ENCODE measurements at regions not wholly inside any gene's neighbourhood (a gene's known extent, or its start where the extent isn't known, plus 50 kb on each side); places are given as distances from the start of the nearest gene placed in this dataset.

GRCh38 chr7:79897166-79897565, 237.5 kb upstream of the GNAI1 start:
- Histone ChIP-seq H3K36me3 (ENCODE audit: control insufficient read depth in 3 of 3, insufficient read depth in 2 of 3, low read depth in 1 of 3, low read length in 3 of 3) (no peaks in the 10 kb centered on the region), H3K27me3 (ENCODE audit: control insufficient read depth in 3 of 3, insufficient read depth in 3 of 3, low read length in 3 of 3) (no peaks in the 10 kb centered on the region), H3K4me1 (ENCODE audit: control insufficient read depth in 3 of 3, insufficient read depth in 2 of 3, low read depth in 1 of 3, low read length in 2 of 3) (no peaks in the 10 kb centered on the region), H3K9me3 (ENCODE audit: control insufficient read depth in 2 of 2, insufficient read depth in 1 of 2, low read depth in 1 of 2, low read length in 1 of 2) (no peaks in the 10 kb centered on the region), H3K27ac (ENCODE audit: low read depth in 1 of 3, low read length in 2 of 3) (no peak overlapping the region), H3K4me3 (ENCODE audit: low read depth in 1 of 3, low read length in 3 of 3) (no peak overlapping the region)
- DNase-seq: no peak
- no peak for FAIRE-seq

GRCh38 chr7:79893991-79894390, 240.6 kb upstream of the GNAI1 start:
- no peak overlapping the region for H3K27ac ChIP-seq (ENCODE audit: low read depth in 1 of 3, low read length in 2 of 3)

GRCh38 chr7:79882922-79883321, 251.7 kb upstream of the GNAI1 start:
- FAIRE-seq: no peak
- no peak overlapping the region for H3K27ac ChIP-seq (ENCODE audit: low read depth in 1 of 3, low read length in 2 of 3)
- H3K27me3 ChIP-seq (ENCODE audit: control insufficient read depth in 3 of 3, insufficient read depth in 3 of 3, low read length in 3 of 3): no peaks in the 10 kb centered on the region
- WGBS, 3 donors: 39 to 74% (median 68%) methylated on average over 2 of the region's 2 CpGs
- no peak overlapping the region for H3K4me3 ChIP-seq (ENCODE audit: low read depth in 1 of 3, low read length in 3 of 3)
- H3K4me1 ChIP-seq (ENCODE audit: control insufficient read depth in 3 of 3, insufficient read depth in 2 of 3, low read depth in 1 of 3, low read length in 2 of 3): no peaks in the 10 kb centered on the region
- H3K36me3 ChIP-seq (ENCODE audit: control insufficient read depth in 3 of 3, insufficient read depth in 2 of 3, low read depth in 1 of 3, low read length in 3 of 3): no peaks in the 10 kb centered on the region
- no peaks in the 10 kb centered on the region for H3K9me3 ChIP-seq (ENCODE audit: control insufficient read depth in 2 of 2, insufficient read depth in 1 of 2, low read depth in 1 of 2, low read length in 1 of 2)
- DNase-seq: no peak

More at GRCh38 chr7:79893991-79894390, 240.6 kb upstream of the GNAI1 start:
- 75 to 100% (median 84%) methylated on average over 1 of the region's 1 CpG for WGBS, 3 donors
- Histone ChIP-seq H3K9me3 (ENCODE audit: control insufficient read depth in 2 of 2, insufficient read depth in 1 of 2, low read depth in 1 of 2, low read length in 1 of 2) (no peaks in the 10 kb centered on the region), H3K27me3 (ENCODE audit: control insufficient read depth in 3 of 3, insufficient read depth in 3 of 3, low read length in 3 of 3) (no peaks in the 10 kb centered on the region), H3K4me1 (ENCODE audit: control insufficient read depth in 3 of 3, insufficient read depth in 2 of 3, low read depth in 1 of 3, low read length in 2 of 3) (no peaks in the 10 kb centered on the region), H3K36me3 (ENCODE audit: control insufficient read depth in 3 of 3, insufficient read depth in 2 of 3, low read depth in 1 of 3, low read length in 3 of 3) (no peaks in the 10 kb centered on the region), H3K4me3 (ENCODE audit: low read depth in 1 of 3, low read length in 3 of 3) (no peak overlapping the region)
- FAIRE-seq (no peak), DNase-seq (no peak)

- no peak for DNase-seq
- H3K9me3 ChIP-seq (ENCODE audit: control insufficient read depth in 2 of 2, insufficient read depth in 1 of 2, low read depth in 1 of 2, low read length in 1 of 2): no peaks in the 10 kb centered on the region
- no peaks in the 10 kb centered on the region for H3K36me3 ChIP-seq (ENCODE audit: control insufficient read depth in 3 of 3, insufficient read depth in 2 of 3, low read depth in 1 of 3, low read length in 3 of 3)
- FAIRE-seq: no peak
- no peaks in the 10 kb centered on the region for H3K4me1 ChIP-seq (ENCODE audit: control insufficient read depth in 3 of 3, insufficient read depth in 2 of 3, low read depth in 1 of 3, low read length in 2 of 3)
- no peak overlapping the region for H3K27ac ChIP-seq (ENCODE audit: low read depth in 1 of 3, low read length in 2 of 3)
- no peak overlapping the region for H3K4me3 ChIP-seq (ENCODE audit: low read depth in 1 of 3, low read length in 3 of 3)
- 33 to 60% (median 40%) methylated on average over 2 of the region's 2 CpGs for WGBS, 3 donors
- H3K27me3 ChIP-seq (ENCODE audit: control insufficient read depth in 3 of 3, insufficient read depth in 3 of 3, low read length in 3 of 3): no peaks in the 10 kb centered on the region
Measured at GRCh38 chr7:79880312-79880711, 254.3 kb upstream of the GNAI1 start.

GRCh38 chr7:79877874-79878465, 256.7 kb upstream of the GNAI1 start:
- H3K36me3 ChIP-seq (ENCODE audit: control insufficient read depth in 3 of 3, insufficient read depth in 2 of 3, low read depth in 1 of 3, low read length in 3 of 3): no peaks in the 10 kb centered on the region
- FAIRE-seq: no peak

GRCh38 chr7:79876848-79877252, 257.8 kb upstream of the GNAI1 start:
- no peaks in the 10 kb centered on the region for H3K27me3 ChIP-seq (ENCODE audit: control insufficient read depth in 3 of 3, insufficient read depth in 3 of 3, low read length in 3 of 3)
- no peak overlapping the region for H3K27ac ChIP-seq (ENCODE audit: low read depth in 1 of 3, low read length in 2 of 3)
- H3K9me3 ChIP-seq (ENCODE audit: control insufficient read depth in 2 of 2, insufficient read depth in 1 of 2, low read depth in 1 of 2, low read length in 1 of 2): no peaks in the 10 kb centered on the region
- no peaks in the 10 kb centered on the region for H3K4me1 ChIP-seq (ENCODE audit: control insufficient read depth in 3 of 3, insufficient read depth in 2 of 3, low read depth in 1 of 3, low read length in 2 of 3)
- DNase-seq (no peak), FAIRE-seq (no peak)
- WGBS, 3 donors: 72 to 88% (median 74%) methylated on average over 6 of the region's 6 CpGs
- H3K36me3 ChIP-seq (ENCODE audit: control insufficient read depth in 3 of 3, insufficient read depth in 2 of 3, low read depth in 1 of 3, low read length in 3 of 3): no peaks in the 10 kb centered on the region
- no peak overlapping the region for H3K4me3 ChIP-seq (ENCODE audit: low read depth in 1 of 3, low read length in 3 of 3)

More at GRCh38 chr7:79877874-79878465, 256.7 kb upstream of the GNAI1 start:
- H3K27me3 ChIP-seq (ENCODE audit: control insufficient read depth in 3 of 3, insufficient read depth in 3 of 3, low read length in 3 of 3): no peaks in the 10 kb centered on the region
- H3K9me3 ChIP-seq (ENCODE audit: control insufficient read depth in 2 of 2, insufficient read depth in 1 of 2, low read depth in 1 of 2, low read length in 1 of 2): no peaks in the 10 kb centered on the region
- WGBS, 3 donors: 54 to 86% (median 78%) methylated on average over 3 of the region's 3 CpGs
- no peak overlapping the region for H3K4me3 ChIP-seq (ENCODE audit: low read depth in 1 of 3, low read length in 3 of 3)
- no peaks in the 10 kb centered on the region for H3K4me1 ChIP-seq (ENCODE audit: control insufficient read depth in 3 of 3, insufficient read depth in 2 of 3, low read depth in 1 of 3, low read length in 2 of 3)
- no peak for DNase-seq
- no peak overlapping the region for H3K27ac ChIP-seq (ENCODE audit: low read depth in 1 of 3, low read length in 2 of 3)

GRCh38 chr7:79874797-79875196, 259.8 kb upstream of the GNAI1 start:
- H3K27ac ChIP-seq (ENCODE audit: low read depth in 1 of 3, low read length in 2 of 3): no peak overlapping the region
- 43 to 49% (median 45%) methylated on average over 1 of the region's 1 CpG for WGBS, 3 donors
- FAIRE-seq (no peak), DNase-seq (no peak)
- H3K9me3 ChIP-seq (ENCODE audit: control insufficient read depth in 2 of 2, insufficient read depth in 1 of 2, low read depth in 1 of 2, low read length in 1 of 2): no peaks in the 10 kb centered on the region
- no peaks in the 10 kb centered on the region for H3K27me3 ChIP-seq (ENCODE audit: control insufficient read depth in 3 of 3, insufficient read depth in 3 of 3, low read length in 3 of 3)
- H3K36me3 ChIP-seq (ENCODE audit: control insufficient read depth in 3 of 3, insufficient read depth in 2 of 3, low read depth in 1 of 3, low read length in 3 of 3): no peaks in the 10 kb centered on the region
- H3K4me3 ChIP-seq (ENCODE audit: low read depth in 1 of 3, low read length in 3 of 3): no peak overlapping the region
- no peaks in the 10 kb centered on the region for H3K4me1 ChIP-seq (ENCODE audit: control insufficient read depth in 3 of 3, insufficient read depth in 2 of 3, low read depth in 1 of 3, low read length in 2 of 3)

GRCh38 chr7:79872176-79872575, 262.5 kb upstream of the GNAI1 start:
- Histone ChIP-seq H3K9me3 (ENCODE audit: control insufficient read depth in 2 of 2, insufficient read depth in 1 of 2, low read depth in 1 of 2, low read length in 1 of 2) (no peaks in the 10 kb centered on the region), H3K36me3 (ENCODE audit: control insufficient read depth in 3 of 3, insufficient read depth in 2 of 3, low read depth in 1 of 3, low read length in 3 of 3) (no peaks in the 10 kb centered on the region), H3K27ac (ENCODE audit: low read depth in 1 of 3, low read length in 2 of 3) (no peak overlapping the region), H3K4me1 (ENCODE audit: control insufficient read depth in 3 of 3, insufficient read depth in 2 of 3, low read depth in 1 of 3, low read length in 2 of 3) (no peaks in the 10 kb centered on the region), H3K4me3 (ENCODE audit: low read depth in 1 of 3, low read length in 3 of 3) (no peak overlapping the region), H3K27me3 (ENCODE audit: control insufficient read depth in 3 of 3, insufficient read depth in 3 of 3, low read length in 3 of 3) (no peaks in the 10 kb centered on the region)
- 57 to 79% (median 74%) methylated on average over 2 of the region's 2 CpGs for WGBS, 3 donors
- no peak for FAIRE-seq
- no peak for DNase-seq

GRCh38 chr7:79868010-79868409, 266.6 kb upstream of the GNAI1 start:
- WGBS, 3 donors: 36 to 51% (median 47%) methylated on average over 3 of the region's 3 CpGs
- no peak for FAIRE-seq

More at GRCh38 chr7:79868010-79868409, 266.6 kb upstream of the GNAI1 start:
- DNase-seq: no peak
- peaks cover 0 to 7% of the 10 kb centered on the region in 2 donors for H3K9me3 ChIP-seq (ENCODE audit: control insufficient read depth in 2 of 2, insufficient read depth in 1 of 2, low read depth in 1 of 2, low read length in 1 of 2)
- no peaks in the 10 kb centered on the region for H3K36me3 ChIP-seq (ENCODE audit: control insufficient read depth in 3 of 3, insufficient read depth in 2 of 3, low read depth in 1 of 3, low read length in 3 of 3)
- H3K27me3 ChIP-seq (ENCODE audit: control insufficient read depth in 3 of 3, insufficient read depth in 3 of 3, low read length in 3 of 3): no peaks in the 10 kb centered on the region
- no peak overlapping the region for H3K27ac ChIP-seq (ENCODE audit: low read depth in 1 of 3, low read length in 2 of 3)
- H3K4me3 ChIP-seq (ENCODE audit: low read depth in 1 of 3, low read length in 3 of 3): no peak overlapping the region
- no peaks in the 10 kb centered on the region for H3K4me1 ChIP-seq (ENCODE audit: control insufficient read depth in 3 of 3, insufficient read depth in 2 of 3, low read depth in 1 of 3, low read length in 2 of 3)

All from small intestine (tissue), 7 donors.